KG1 (cell line): ENCODE measurements at regions not wholly inside any gene's neighbourhood (a gene's known extent, or its start where the extent isn't known, plus 50 kb on each side); places are given as distances from the start of the nearest gene placed in this dataset.
"Not testable (repeated sequence)": the region's sequence is repeated elsewhere in the genome, so short reads cannot be mapped to it uniquely, and the experiment has no call there.

Source experiments
- DNase-seq: peaks from one replicate; lab custom pipeline; 2025; lab: John Stamatoyannopoulos, UW

GRCh38 chr19:28318469-28319179, 894.3 kb downstream of the UQCRFS1 start:
- no peak for DNase-seq

- DNase-seq: no peak
These were observed 896.5 kb downstream of the UQCRFS1 start for GRCh38 chr19:28316464-28316863.

- DNase-seq: no peak
These were observed 898.2 kb downstream of the UQCRFS1 start for GRCh38 chr19:28314756-28315155.

- no peak for DNase-seq
These were observed 898.7 kb downstream of the UQCRFS1 start for GRCh38 chr19:28314287-28314686.

- DNase-seq: no peak
These were observed 899.3 kb downstream of the UQCRFS1 start for GRCh38 chr19:28313633-28314032.

- DNase-seq: no peak
These were observed 900.7 kb downstream of the UQCRFS1 start for GRCh38 chr19:28312269-28312668.

GRCh38 chr19:28310829-28311228, 902.1 kb downstream of the UQCRFS1 start:
- DNase-seq: not testable (repeated sequence)

- no peak for DNase-seq
These were observed 903.9 kb downstream of the UQCRFS1 start for GRCh38 chr19:28309070-28309469.

- DNase-seq: no peak
These were observed 905.0 kb downstream of the UQCRFS1 start for GRCh38 chr19:28307963-28308362.

GRCh38 chr19:28307487-28307886, 905.5 kb downstream of the UQCRFS1 start:
- DNase-seq: no peak

- no peak for DNase-seq
These were observed 907.4 kb downstream of the UQCRFS1 start for GRCh38 chr19:28305513-28305912.

GRCh38 chr19:28303502-28303901, 909.4 kb downstream of the UQCRFS1 start:
- no peak for DNase-seq

GRCh38 chr19:28301961-28302360, 911.0 kb downstream of the UQCRFS1 start:
- no peak for DNase-seq

- no peak for DNase-seq
These were observed 911.5 kb downstream of the UQCRFS1 start for GRCh38 chr19:28301463-28301862.

GRCh38 chr19:28299649-28300048, 913.3 kb downstream of the UQCRFS1 start:
- DNase-seq: no peak

- no peak for DNase-seq
These were observed 915.3 kb downstream of the UQCRFS1 start for GRCh38 chr19:28297586-28298157.

- DNase-seq: no peak
These were observed 915.9 kb downstream of the UQCRFS1 start for GRCh38 chr19:28297036-28297435.

- no peak for DNase-seq
These were observed 916.4 kb downstream of the UQCRFS1 start for GRCh38 chr19:28296506-28296905.

GRCh38 chr19:28294975-28295374, 918.0 kb downstream of the UQCRFS1 start:
- DNase-seq: not testable (repeated sequence)

- no peak for DNase-seq
These were observed 918.6 kb downstream of the UQCRFS1 start for GRCh38 chr19:28294395-28294794.

GRCh38 chr19:28293685-28294084, 919.3 kb downstream of the UQCRFS1 start:
- DNase-seq: no peak

- no peak for DNase-seq
These were observed 920.0 kb downstream of the UQCRFS1 start for GRCh38 chr19:28292822-28293500.

GRCh38 chr19:28291874-28292273, 921.1 kb downstream of the UQCRFS1 start:
- no peak for DNase-seq
